ENCODE measurements at regions not wholly inside any gene's neighbourhood (a gene's known extent, or its start where the extent isn't known, plus 50 kb on each side); places are given as distances from the start of the nearest gene placed in this dataset.

DNA sequence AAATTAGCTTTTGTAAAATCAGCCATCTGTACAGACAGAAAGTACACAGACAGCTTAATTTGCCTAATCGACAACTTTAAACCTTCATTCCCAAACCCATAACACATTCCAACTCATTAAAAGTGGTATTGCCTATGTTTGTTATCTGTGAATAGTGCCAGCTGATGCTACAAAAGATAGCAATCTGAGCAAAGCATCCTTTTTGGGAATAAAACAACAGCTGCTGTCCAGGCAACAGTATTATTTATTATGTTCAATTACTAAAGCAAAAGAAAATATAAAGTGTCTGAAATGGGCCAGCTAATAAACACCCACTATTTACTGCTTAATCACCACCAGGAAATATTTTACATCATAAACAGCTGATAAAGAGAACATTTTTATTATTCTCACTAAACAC is 134.8 kb upstream of the ABI3BP start:
- TF ChIP-seq, protein P1, sequence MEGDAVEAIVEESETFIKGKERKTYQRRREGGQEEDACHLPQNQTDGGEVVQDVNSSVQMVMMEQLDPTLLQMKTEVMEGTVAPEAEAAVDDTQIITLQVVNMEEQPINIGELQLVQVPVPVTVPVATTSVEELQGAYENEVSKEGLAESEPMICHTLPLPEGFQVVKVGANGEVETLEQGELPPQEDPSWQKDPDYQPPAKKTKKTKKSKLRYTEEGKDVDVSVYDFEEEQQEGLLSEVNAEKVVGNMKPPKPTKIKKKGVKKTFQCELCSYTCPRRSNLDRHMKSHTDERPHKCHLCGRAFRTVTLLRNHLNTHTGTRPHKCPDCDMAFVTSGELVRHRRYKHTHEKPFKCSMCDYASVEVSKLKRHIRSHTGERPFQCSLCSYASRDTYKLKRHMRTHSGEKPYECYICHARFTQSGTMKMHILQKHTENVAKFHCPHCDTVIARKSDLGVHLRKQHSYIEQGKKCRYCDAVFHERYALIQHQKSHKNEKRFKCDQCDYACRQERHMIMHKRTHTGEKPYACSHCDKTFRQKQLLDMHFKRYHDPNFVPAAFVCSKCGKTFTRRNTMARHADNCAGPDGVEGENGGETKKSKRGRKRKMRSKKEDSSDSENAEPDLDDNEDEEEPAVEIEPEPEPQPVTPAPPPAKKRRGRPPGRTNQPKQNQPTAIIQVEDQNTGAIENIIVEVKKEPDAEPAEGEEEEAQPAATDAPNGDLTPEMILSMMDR (IDR thresholded peaks at IDR 0.05; ENCODE audit: insufficient read depth, low read length, poor library complexity, severe bottlenecking): no peak
- H3K36me3 ChIP-seq (ENCODE audit: control insufficient read depth, insufficient read depth, low read length): no peaks in the 10 kb centered on the region

GRCh38 chr3:101124125-101124524 is 130.9 kb upstream of the ABI3BP start:
- Histone ChIP-seq H3K36me3 (ENCODE audit: control insufficient read depth, insufficient read depth, low read length) (no peaks in the 10 kb centered on the region), H3K27me3 (ENCODE audit: control insufficient read depth, insufficient read depth, low read length) (no peaks in the 10 kb centered on the region), H3K4me3 (ENCODE audit: low read depth, low read length) (no peak overlapping the region)
- no peak for DNase-seq (ENCODE audit: low read depth)
- TF ChIP-seq, protein P1 (IDR thresholded peaks at IDR 0.05; ENCODE audit: insufficient read depth, low read length, poor library complexity, severe bottlenecking): no peak

More for the DNA sequence above, 134.8 kb upstream of the ABI3BP start:
- DNase-seq (ENCODE audit: low read depth): no peak
- no peak overlapping the region for H3K4me3 ChIP-seq (ENCODE audit: low read depth, low read length)
- no peaks in the 10 kb centered on the region for H3K27me3 ChIP-seq (ENCODE audit: control insufficient read depth, insufficient read depth, low read length)

GRCh38 chr3:101123081-101123480 is 129.9 kb upstream of the ABI3BP start:
- no peak for DNase-seq (ENCODE audit: low read depth)
- H3K27me3 ChIP-seq (ENCODE audit: control insufficient read depth, insufficient read depth, low read length): no peaks in the 10 kb centered on the region
- H3K36me3 ChIP-seq (ENCODE audit: control insufficient read depth, insufficient read depth, low read length): no peaks in the 10 kb centered on the region
- no peak overlapping the region for H3K4me3 ChIP-seq (ENCODE audit: low read depth, low read length)
- TF ChIP-seq, protein P1 (IDR thresholded peaks at IDR 0.05; ENCODE audit: insufficient read depth, low read length, poor library complexity, severe bottlenecking): no peak

DNA sequence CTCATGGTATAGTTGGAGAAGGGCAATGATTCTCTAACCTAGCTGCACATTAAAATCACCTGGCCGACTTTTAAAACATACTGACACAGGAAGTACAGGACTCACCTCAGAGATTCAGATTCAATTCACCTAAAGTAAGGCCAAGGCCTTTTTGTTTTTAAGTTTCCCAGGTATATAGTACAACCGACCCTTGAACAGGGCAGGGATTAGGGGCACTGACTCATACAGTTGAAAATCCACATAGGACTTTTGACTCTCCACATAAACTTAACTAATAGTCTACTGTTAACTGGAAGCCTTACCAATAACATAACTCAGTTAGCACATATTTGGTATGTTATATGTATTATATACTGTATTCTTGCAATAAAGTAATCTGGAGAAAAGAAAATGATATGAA is 129.5 kb upstream of the ABI3BP start:
- H3K4me3 ChIP-seq (ENCODE audit: low read depth, low read length): no peak overlapping the region
- no peak for DNase-seq (ENCODE audit: low read depth)
- no peaks in the 10 kb centered on the region for H3K27me3 ChIP-seq (ENCODE audit: control insufficient read depth, insufficient read depth, low read length)
- no peaks in the 10 kb centered on the region for H3K36me3 ChIP-seq (ENCODE audit: control insufficient read depth, insufficient read depth, low read length)
- TF ChIP-seq, protein P1 (IDR thresholded peaks at IDR 0.05; ENCODE audit: insufficient read depth, low read length, poor library complexity, severe bottlenecking): no peak

DNA sequence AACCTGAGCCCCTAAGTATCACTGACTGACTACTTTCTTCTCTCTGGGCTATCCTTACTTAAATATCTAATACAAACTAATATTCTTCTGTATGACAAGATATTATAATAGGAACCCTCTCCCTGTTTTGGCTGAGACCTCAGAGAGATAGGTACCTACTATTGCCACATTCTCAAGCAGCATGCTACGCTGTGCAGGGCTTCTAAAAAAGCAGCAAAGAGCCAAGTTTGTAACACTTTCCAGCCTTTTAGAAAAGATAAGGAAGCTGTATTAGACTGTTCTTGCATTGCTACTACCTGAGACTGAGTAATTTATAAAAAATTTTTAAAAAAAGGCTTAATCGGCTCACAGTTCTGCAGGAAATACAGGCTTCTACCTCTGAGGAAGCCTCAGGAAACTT is 126.8 kb upstream of the ABI3BP start:
- Histone ChIP-seq H3K27me3 (ENCODE audit: control insufficient read depth, insufficient read depth, low read length) (no peaks in the 10 kb centered on the region), H3K36me3 (ENCODE audit: control insufficient read depth, insufficient read depth, low read length) (no peaks in the 10 kb centered on the region), H3K4me3 (ENCODE audit: low read depth, low read length) (no peak overlapping the region)
- TF ChIP-seq, protein P1 (IDR thresholded peaks at IDR 0.05; ENCODE audit: insufficient read depth, low read length, poor library complexity, severe bottlenecking): no peak
- no peak for DNase-seq (ENCODE audit: low read depth)

- no peaks in the 10 kb centered on the region for H3K36me3 ChIP-seq (ENCODE audit: control insufficient read depth, insufficient read depth, low read length)
- TF ChIP-seq, protein P1 (IDR thresholded peaks at IDR 0.05; ENCODE audit: insufficient read depth, low read length, poor library complexity, severe bottlenecking): no peak
- H3K27me3 ChIP-seq (ENCODE audit: control insufficient read depth, insufficient read depth, low read length): no peaks in the 10 kb centered on the region
- H3K4me3 ChIP-seq (ENCODE audit: low read depth, low read length): no peak overlapping the region
- DNase-seq (ENCODE audit: low read depth): no peak
These were observed 126.3 kb upstream of the ABI3BP start for GRCh38 chr3:101119535-101119934.
